GM23338 (cell line): ENCODE measurements at regions not wholly inside any gene's neighbourhood (a gene's known extent, or its start where the extent isn't known, plus 50 kb on each side); places are given as distances from the start of the nearest gene placed in this dataset. TPM values are rescaled to one million over a fixed set of nuclear protein-coding genes. Genes with fewer than 3 reads are reported as not detected.

Experiments used
- small RNA-seq: library from RNA; depleted of rRNA; stranded (forward); fragments of <200 nt; gene quantifications from one replicate; pipeline ENCODE3, GENCODE V24; 2014; ENCODE audit warnings: low replicate concordance

Small RNA genes lying in the stretch of these regions (small RNA-seq; reads per million reads assigned to genes)
- gene RPL38P3: not detected
